Lower leg skin (tissue), 4 donors: ENCODE measurements at regions not wholly inside any gene's neighbourhood (a gene's known extent, or its start where the extent isn't known, plus 50 kb on each side); places are given as distances from the start of the nearest gene placed in this dataset.

Source experiments
- DNase-seq, 2 donors: peaks; one replicate each; pipeline ENCODE4 v3.0.0-alpha.2; 2019; ENCODE audit warnings: low spot score in 2 of 2
- H3K4me3 ChIP-seq: fragments of 200-600 bp; sonication (generic); 2 replicates; pipeline ENCODE4 v1.5.1; 2017; ENCODE audit warnings: mild to moderate bottlenecking, low read depth; ENCODE audit not compliant: poor library complexity, severe bottlenecking
- POLR2A ChIP-seq, 2 donors: fragments of 450-650 bp; IDR thresholded peaks; one replicate each; pipeline ENCODE4 v1.6.1; 2016 to 2017; ENCODE audit warnings: antibody characterized with exemption in 2 of 2, mild to moderate bottlenecking in 1 of 2, moderate library complexity in 1 of 2
- WGBS, 2 donors: methylation state at CpG; one replicate each; pipeline ENCODE4 v1.1.5; 2018; 5-methylcytosine and 5-hydroxymethylcytosine counted together
- intact Hi-C: fragments of 100-400 bp; cut with DNase I; formaldehyde crosslinking; loops from one replicate; pipeline ENCODE4 v1.15.0; 2023; ENCODE audit warnings: low total_unique reads
- TF ChIP-seq, protein P1 (sequence below), 3 donors: fragments of 450-650 bp; IDR thresholded peaks; one replicate each; pipeline ENCODE4 v1.5.1; 2016; ENCODE audit warnings: antibody characterized with exemption in 3 of 3, mild to moderate bottlenecking in 3 of 3, moderate library complexity in 2 of 3

DNA sequence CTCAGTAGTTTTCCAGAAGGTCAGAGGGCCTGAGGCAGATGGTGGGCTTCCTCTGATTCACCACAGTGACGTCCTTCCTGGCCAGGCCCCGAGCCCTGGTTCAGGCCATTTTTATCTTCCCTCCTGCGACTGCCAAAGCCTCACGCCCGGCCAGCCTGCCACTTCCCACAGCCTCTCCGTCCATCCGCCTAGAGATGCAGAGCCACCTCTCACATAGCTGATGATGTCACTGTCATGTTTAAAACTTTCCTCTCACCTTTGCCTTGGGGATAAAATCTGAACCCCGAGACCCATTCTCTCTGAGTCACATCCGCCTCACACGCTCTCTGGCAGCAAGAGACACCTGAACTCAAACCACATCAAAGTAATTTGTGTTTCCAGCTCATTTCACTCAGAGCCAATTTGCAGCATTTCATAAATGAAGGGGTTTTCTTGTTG lies 175.3 kb downstream of the QDPR start:
- TF ChIP-seq, protein P1, sequence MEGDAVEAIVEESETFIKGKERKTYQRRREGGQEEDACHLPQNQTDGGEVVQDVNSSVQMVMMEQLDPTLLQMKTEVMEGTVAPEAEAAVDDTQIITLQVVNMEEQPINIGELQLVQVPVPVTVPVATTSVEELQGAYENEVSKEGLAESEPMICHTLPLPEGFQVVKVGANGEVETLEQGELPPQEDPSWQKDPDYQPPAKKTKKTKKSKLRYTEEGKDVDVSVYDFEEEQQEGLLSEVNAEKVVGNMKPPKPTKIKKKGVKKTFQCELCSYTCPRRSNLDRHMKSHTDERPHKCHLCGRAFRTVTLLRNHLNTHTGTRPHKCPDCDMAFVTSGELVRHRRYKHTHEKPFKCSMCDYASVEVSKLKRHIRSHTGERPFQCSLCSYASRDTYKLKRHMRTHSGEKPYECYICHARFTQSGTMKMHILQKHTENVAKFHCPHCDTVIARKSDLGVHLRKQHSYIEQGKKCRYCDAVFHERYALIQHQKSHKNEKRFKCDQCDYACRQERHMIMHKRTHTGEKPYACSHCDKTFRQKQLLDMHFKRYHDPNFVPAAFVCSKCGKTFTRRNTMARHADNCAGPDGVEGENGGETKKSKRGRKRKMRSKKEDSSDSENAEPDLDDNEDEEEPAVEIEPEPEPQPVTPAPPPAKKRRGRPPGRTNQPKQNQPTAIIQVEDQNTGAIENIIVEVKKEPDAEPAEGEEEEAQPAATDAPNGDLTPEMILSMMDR (IDR thresholded peaks at IDR 0.05): no peak
- no peak for TF ChIP-seq POLR2A (IDR thresholded peaks at IDR 0.05)
- H3K4me3 ChIP-seq: no peak overlapping the region
- intact Hi-C loops: no loop called here
- WGBS, 2 donors: 54 to 57% methylated on average over 10 of the region's 10 CpGs
- peak in 1 of 2 donors; percentile 24 for DNase-seq

DNA sequence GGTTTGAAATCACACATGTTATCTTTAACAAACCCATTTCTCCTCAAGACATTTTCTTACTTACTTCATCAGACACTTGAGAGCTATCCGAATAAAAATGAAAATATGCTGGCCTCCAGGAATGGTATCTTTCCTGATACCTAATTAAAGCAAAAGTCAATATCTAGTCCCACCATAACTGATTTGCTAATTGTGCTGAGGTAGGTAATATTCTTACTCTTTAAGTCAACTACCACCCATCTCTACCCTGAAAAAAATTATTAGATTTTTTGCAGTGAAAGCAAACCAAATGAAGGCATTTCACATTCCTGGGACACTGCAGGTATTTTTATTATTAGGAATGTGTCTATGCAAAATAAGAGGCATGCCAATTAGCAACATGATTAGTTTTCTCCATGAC lies 175.8 kb downstream of the QDPR start:
- 84 to 91% methylated on average over 1 of the region's 1 CpG for WGBS, 2 donors
- intact Hi-C loops: no loop called here
- DNase-seq: no peak
- H3K4me3 ChIP-seq: no peak overlapping the region
- no peak for TF ChIP-seq POLR2A (IDR thresholded peaks at IDR 0.05)
- TF ChIP-seq, protein P1 (IDR thresholded peaks at IDR 0.05): no peak

DNA sequence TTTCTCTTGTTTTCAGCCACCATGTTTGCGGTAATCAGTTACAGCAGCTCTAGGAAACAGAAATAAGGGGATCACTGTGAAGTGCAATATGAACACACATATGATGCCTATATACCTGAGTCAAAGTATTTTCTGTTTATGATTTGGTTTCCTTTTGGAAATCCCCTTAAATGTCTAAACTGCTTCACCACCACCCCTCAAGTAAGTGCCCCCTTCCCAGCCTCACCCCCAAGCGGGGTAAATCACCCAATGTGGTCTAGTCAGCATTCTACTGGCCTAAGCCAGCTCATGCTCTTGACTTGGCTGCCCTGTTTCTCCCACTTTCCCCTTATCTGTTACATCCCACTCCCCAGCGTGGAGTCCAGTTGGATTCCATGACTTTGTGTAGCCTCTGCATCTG lies 176.5 kb downstream of the QDPR start:
- no peak for DNase-seq
- no peak overlapping the region for H3K4me3 ChIP-seq
- TF ChIP-seq POLR2A (IDR thresholded peaks at IDR 0.05): no peak
- TF ChIP-seq, protein P1 (IDR thresholded peaks at IDR 0.05): no peak
- 89 to 95% methylated on average over 3 of the region's 3 CpGs for WGBS, 2 donors
- intact Hi-C loops: no loop called here

DNA sequence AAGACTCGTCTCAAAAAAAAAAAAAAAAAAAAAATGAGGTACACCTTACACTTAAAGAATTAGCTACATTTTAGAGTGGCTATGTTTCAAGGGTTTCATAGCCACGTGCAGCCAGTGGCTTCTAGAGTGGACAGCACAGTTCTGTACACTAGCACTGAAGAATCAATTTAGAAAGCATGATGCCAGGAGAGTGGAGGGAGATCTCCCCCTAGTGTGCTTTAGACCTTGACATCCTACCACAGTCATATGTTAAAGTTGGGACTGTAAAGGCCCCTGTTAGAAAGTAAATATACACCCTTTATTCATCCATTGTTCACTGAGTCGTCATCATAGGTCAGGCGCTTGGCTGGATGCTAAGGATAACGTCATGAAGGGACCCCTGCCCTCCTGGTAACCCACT lies 179.4 kb downstream of the QDPR start:
- no peak for TF ChIP-seq POLR2A (IDR thresholded peaks at IDR 0.05)
- TF ChIP-seq, protein P1 (IDR thresholded peaks at IDR 0.05): no peak
- intact Hi-C loops: no loop called here
- WGBS, 2 donors: 62 to 76% methylated on average over 5 of the region's 5 CpGs
- DNase-seq: no peak
- H3K4me3 ChIP-seq: no peak overlapping the region

DNA sequence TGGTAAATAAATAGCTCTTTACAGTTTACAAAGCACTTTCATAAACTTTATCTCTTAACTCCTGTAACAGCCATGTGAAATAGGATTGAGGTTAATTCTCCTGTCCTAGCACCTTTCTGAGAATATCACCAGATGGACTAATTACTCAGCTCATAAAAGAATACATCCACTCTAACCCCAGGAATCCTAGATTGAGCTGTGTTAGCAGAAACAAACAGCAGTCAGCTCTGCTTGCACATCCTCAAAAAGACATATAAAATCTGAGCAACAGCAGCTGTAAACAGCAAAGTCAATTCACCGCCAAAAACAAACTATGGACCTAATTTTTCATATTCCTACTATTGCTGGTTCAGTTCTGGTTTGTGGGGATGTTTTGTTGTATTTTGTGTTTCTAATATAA lies 182.8 kb downstream of the QDPR start:
- WGBS, 2 donors: 70 to 84% methylated on average over 1 of the region's 1 CpG
- intact Hi-C loops: no loop called here
- no peak overlapping the region for H3K4me3 ChIP-seq
- DNase-seq: no peak
- TF ChIP-seq, protein P1 (IDR thresholded peaks at IDR 0.05): no peak
- TF ChIP-seq POLR2A (IDR thresholded peaks at IDR 0.05): no peak

DNA sequence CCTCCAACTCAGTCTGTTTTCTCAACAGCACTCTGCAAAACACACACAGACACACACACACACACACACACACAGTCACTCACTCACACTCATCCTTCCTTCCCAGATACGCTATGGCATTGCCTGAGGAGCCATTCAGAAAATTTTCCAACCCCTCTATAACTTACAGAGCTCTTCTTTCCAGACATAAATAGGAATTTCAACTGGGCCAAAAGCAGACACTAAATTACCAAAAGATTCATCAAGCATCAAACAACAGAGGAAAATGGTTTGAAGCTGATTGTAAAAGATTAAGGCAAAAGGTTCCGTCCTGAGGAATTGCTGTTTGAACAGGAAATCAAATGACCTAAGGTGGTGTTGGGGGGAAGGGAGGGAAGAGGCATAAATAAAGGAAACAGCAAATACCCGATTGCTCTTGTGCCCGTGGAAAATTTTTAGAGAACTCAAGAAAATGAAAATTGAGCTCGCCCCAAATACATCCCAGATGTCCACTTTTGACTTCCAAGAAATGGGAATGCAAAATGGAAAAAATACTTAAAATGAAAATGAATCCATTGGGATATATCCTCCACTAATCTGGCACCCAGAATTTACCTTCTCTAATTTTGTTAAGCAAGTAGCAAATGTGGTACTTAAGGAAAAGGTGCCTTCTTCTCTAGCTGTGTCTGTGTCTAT lies 183.6 kb downstream of the QDPR start:
- TF ChIP-seq, protein P1 (IDR thresholded peaks at IDR 0.05): no peak

More for the DNA sequence above, 183.6 kb downstream of the QDPR start:
- no peak overlapping the region for H3K4me3 ChIP-seq
- 13 to 29% methylated on average over 5 of the region's 5 CpGs for WGBS, 2 donors
- DNase-seq: no peak
- intact Hi-C loops: no loop called here
